ENCODE measurements at regions not wholly inside any gene's neighbourhood (a gene's known extent, or its start where the extent isn't known, plus 50 kb on each side); places are given as distances from the start of the nearest gene placed in this dataset.

DNA sequence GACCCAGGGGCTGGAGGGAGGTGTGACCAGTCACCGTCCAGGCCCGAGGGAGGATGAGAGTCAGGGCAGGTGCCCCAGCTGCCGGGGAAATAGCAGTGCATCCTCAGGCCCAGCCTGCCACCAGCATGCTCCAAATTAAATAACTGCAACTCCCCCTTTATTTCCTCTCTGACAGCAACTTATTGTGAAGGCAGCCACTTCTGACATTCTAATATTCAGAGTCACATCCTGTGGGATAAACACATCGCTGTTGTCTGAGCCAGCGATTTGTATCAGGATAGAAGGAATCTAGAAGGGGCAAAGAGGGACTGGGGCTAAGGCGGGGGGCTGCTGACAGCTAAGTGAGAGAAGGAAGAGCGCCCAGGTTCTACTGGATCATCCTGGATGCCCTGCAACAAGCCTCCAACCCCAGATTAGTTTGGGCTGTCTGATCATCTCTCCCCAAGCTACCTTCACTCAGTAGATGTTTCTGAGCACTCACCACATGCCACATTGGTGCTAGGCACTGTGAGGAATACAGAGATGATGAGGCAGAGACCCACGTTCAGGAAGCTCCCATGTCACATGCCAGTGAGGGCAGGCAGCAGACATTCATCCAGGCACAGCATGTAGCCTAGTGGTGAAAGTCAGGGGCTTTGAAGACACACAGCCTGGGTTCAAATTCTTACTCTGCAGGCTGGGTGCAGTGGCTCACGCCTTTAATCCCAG, 214.1 kb downstream of the BUD13 start:
- Histone ChIP-seq H3K4me3 (no peak overlapping the region), H3K27me3 (no peaks in the 10 kb centered on the region), H3K36me3 (no peaks in the 10 kb centered on the region), H3K4me1 (peaks cover 0 to 6% (median 0%) of the 10 kb centered on the region in 4 donors), H3K9me3 (peaks cover 0 to 2% (median 0%) of the 10 kb centered on the region in 4 donors), H3K27ac (no peak overlapping the region)
- no peak for DNase-seq
- TF ChIP-seq POLR2A (IDR thresholded peaks at IDR 0.05), result no peak
- TF ChIP-seq, protein P1, sequence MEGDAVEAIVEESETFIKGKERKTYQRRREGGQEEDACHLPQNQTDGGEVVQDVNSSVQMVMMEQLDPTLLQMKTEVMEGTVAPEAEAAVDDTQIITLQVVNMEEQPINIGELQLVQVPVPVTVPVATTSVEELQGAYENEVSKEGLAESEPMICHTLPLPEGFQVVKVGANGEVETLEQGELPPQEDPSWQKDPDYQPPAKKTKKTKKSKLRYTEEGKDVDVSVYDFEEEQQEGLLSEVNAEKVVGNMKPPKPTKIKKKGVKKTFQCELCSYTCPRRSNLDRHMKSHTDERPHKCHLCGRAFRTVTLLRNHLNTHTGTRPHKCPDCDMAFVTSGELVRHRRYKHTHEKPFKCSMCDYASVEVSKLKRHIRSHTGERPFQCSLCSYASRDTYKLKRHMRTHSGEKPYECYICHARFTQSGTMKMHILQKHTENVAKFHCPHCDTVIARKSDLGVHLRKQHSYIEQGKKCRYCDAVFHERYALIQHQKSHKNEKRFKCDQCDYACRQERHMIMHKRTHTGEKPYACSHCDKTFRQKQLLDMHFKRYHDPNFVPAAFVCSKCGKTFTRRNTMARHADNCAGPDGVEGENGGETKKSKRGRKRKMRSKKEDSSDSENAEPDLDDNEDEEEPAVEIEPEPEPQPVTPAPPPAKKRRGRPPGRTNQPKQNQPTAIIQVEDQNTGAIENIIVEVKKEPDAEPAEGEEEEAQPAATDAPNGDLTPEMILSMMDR (IDR thresholded peaks at IDR 0.05), result no peak

DNA sequence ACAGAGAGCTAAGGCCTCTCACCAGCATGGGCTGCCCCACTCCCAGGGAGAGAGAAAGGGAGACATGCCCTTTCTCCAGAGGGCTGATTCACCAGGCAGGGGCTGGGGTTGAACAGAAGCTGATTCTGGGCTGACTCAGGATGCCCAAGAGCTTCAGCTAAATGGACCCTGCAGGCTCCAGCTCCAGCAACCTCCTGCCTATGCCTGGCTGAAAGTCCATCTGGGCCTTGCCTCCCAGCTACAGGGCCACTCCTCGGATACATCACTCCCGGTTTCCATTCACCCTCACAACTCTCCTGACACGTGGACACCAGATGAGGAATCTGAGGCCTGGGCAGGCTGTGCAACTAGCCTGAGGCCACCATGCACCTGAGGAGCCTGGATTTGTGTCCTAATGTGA, 215.5 kb downstream of the BUD13 start:
- Histone ChIP-seq H3K4me3 (no peak overlapping the region), H3K27me3 (no peaks in the 10 kb centered on the region), H3K4me1 (no peaks in the 10 kb centered on the region), H3K27ac (no peak overlapping the region), H3K9me3 (peaks cover 0 to 2% (median 0%) of the 10 kb centered on the region in 4 donors), H3K36me3 (no peaks in the 10 kb centered on the region)
- DNase-seq, result no peak
- TF ChIP-seq, protein P1 (IDR thresholded peaks at IDR 0.05), result no peak
- no peak for TF ChIP-seq POLR2A (IDR thresholded peaks at IDR 0.05)

DNA sequence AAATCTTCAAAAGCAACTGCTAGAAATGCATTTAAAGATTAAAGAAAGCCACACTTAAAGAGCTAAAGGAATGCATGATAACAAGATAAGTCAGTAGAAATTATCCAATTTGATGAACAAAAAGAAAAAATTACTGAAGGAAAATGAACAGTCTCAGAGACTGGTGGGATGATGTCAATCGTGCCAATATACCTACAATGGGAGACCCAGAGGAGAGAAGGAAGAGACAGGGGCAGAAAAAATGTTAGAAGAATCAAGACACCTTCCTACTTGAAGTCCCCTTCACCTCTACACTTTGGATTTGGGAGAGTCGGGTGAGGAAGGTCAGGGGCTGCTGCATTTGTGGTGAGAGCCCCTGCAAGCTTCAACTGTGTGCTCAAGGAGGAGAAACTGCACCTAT, 216.3 kb downstream of the BUD13 start:
- Histone ChIP-seq H3K27me3 (no peaks in the 10 kb centered on the region), H3K36me3 (no peaks in the 10 kb centered on the region), H3K4me3 (no peak overlapping the region), H3K9me3 (peaks cover 0 to 2% (median 0%) of the 10 kb centered on the region in 4 donors), H3K27ac (no peak overlapping the region), H3K4me1 (no peaks in the 10 kb centered on the region)
- DNase-seq, result no peak
- TF ChIP-seq, protein P1 (IDR thresholded peaks at IDR 0.05), result no peak
- TF ChIP-seq POLR2A (IDR thresholded peaks at IDR 0.05), result no peak

DNA sequence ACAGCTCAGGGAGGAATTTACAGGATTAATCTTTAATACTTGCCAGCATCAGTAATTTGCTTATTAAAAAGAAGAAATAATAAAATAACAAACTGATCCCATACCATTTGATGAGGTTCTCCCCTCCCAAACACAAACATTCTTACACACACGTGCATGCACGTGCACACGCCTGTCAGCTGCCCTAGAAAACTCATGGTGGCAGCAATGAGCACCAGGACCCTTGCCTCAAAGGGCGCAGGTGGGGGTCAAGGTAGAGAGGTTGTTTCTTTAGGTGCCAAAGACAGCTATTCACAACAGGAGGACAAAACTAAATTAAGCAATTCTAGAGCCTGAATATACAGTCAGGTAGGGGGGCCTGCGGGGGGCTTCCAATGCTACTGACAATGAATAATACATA, 219.3 kb downstream of the BUD13 start:
- DNase-seq, result no peak
- no peaks in the 10 kb centered on the region for H3K27me3 ChIP-seq
- no peaks in the 10 kb centered on the region for H3K36me3 ChIP-seq
- no peaks in the 10 kb centered on the region for H3K4me1 ChIP-seq
- no peak for TF ChIP-seq POLR2A (IDR thresholded peaks at IDR 0.05)
- TF ChIP-seq, protein P1 (IDR thresholded peaks at IDR 0.05), result peak in 1 of 6 experiments; percentile 9
- no peak overlapping the region for H3K27ac ChIP-seq
- no peak overlapping the region for H3K4me3 ChIP-seq
- H3K9me3 ChIP-seq, result peaks cover 0 to 2% (median 0%) of the 10 kb centered on the region in 4 donors

DNA sequence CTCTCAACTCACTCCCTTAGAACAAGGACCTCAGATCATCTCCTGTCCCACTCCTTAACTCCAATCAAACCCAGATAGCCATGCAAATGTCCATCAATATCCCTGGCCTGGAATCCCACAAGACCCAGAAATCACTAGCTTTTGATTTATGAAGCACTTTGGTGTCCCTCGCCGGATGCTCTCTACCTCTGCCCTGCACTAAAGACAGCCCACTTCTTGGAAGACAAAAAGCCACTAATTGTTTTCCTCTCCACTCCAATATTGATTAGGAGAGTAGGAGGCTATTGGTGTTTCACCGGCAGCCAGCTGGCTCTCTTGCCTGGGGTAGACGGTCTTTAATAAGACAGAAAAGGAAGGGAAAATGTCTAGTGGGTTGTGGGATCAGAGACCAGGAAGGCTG, 221.2 kb downstream of the BUD13 start:
- no peaks in the 10 kb centered on the region for H3K36me3 ChIP-seq
- no peak overlapping the region for H3K4me3 ChIP-seq
- no peak for DNase-seq
- no peaks in the 10 kb centered on the region for H3K4me1 ChIP-seq
- H3K27me3 ChIP-seq, result no peaks in the 10 kb centered on the region
- no peak overlapping the region for H3K27ac ChIP-seq
- TF ChIP-seq, protein P1 (IDR thresholded peaks at IDR 0.05), result no peak
- H3K9me3 ChIP-seq, result peaks cover 0 to 2% (median 0%) of the 10 kb centered on the region in 4 donors
